ENCODE measurements at regions not wholly inside any gene's neighbourhood (a gene's known extent, or its start where the extent isn't known, plus 50 kb on each side); places are given as distances from the start of the nearest gene placed in this dataset.

DNA sequence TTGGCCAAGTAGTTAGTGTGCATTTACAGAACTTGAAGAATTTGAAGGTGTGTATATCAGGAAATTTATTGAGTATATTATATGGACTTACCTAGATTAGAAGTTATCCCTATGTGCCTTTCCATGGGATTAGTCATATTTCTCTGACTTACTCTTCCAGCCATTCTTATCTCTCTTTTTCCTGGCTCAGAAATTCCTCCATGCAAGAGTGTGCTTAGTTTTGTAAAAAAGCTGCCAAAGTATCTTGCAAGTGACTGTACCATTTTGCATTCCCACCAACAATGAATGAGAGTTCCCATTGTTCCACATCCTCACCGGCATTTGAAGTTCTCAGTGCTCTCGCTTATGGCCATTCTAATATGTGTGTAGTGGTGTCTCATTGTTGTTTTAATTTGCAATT is 82.2 kb upstream of the GUCA2B start:
- Histone ChIP-seq H3K27ac (ENCODE audit: extremely low read depth, low read depth, low read length) (no peak overlapping the region), H3K9me1 (ENCODE audit: control insufficient read depth, insufficient read depth, low read length) (no peaks in the 10 kb centered on the region), H3K27me3 (ENCODE audit: control insufficient read depth in 2 of 2, insufficient read depth in 2 of 2, low read length in 2 of 2) (no peaks in the 10 kb centered on the region; a peak in 1 of 5 replicates), H3K9ac (ENCODE audit: insufficient read depth in 1 of 2, low read depth in 2 of 2, low read length in 2 of 2) (no peak overlapping the region), H3K4me2 (ENCODE audit: insufficient read depth, low read length) (no peak overlapping the region), H3K36me3 (ENCODE audit: control insufficient read depth, insufficient read depth, low read length) (no peaks in the 10 kb centered on the region), H3K4me1 (replicated peaks in 1 of 2; ENCODE audit: control insufficient read depth in 2 of 2, insufficient read depth in 2 of 2, low read length in 2 of 2) (no peaks in the 10 kb centered on the region), H4K20me1 (replicated peaks; ENCODE audit: control insufficient read depth, insufficient read depth, low read length) (no peaks in the 10 kb centered on the region), H3K79me2 (ENCODE audit: control insufficient read depth, insufficient read depth, low read length) (no peaks in the 10 kb centered on the region), H3K4me3 (no peak overlapping the region), H2AFZ (ENCODE audit: low read depth, low read length) (no peak overlapping the region), H3K9me3 (replicated peaks; ENCODE audit: control insufficient read depth, insufficient read depth, low read depth, low read length) (no peaks in the 10 kb centered on the region)
- no TSS peak for BruUV-seq (replicated peaks)
- ChIA-PET POLR2A (no interaction called here), CTCF (ENCODE audit: low intra/inter-chr PET ratio) (interaction anchor here (0.7 kb wide), 1 partner anchor 69 kb away, joined by 4 read pairs; no protein-coding TSS in a partner anchor)
- intact Hi-C loops (cut with micrococcal nuclease) = no loop called here
- ATAC-seq (no peak), DNase-seq (ENCODE audit: extremely low read depth in 1 of 4, low spot score in 3 of 4) (no peak), FAIRE-seq (no peak)
- 5% methylated on average over 2 of the region's 2 CpGs for WGBS (ENCODE audit: insufficient coverage, low coverage, missing lambda C conversion rate)
- TF ChIP-seq RBM25 (IDR thresholded peaks at IDR 0.05; ENCODE audit: low read depth, low read length, severe bottlenecking) (no peak), HNRNPL (IDR thresholded peaks at IDR 0.05; ENCODE audit: low read depth, low read length) (no peak), ZNF407 (IDR thresholded peaks at IDR 0.05; ENCODE audit: low read depth) (no peak), CHD4 (IDR thresholded peaks at IDR 0.05; ENCODE audit: insufficient read depth, insufficient replicate concordance, low read depth, low read length, poor library complexity, severe bottlenecking) (no peak), MIER1 (IDR thresholded peaks at IDR 0.05; ENCODE audit: low read depth) (no peak)
- in situ Hi-C loops (cut with MboI) = no loop called here
